AG04450 (cell line): ENCODE measurements at regions not wholly inside any gene's neighbourhood (a gene's known extent, or its start where the extent isn't known, plus 50 kb on each side); places are given as distances from the start of the nearest gene placed in this dataset.

Experiments used
- CTCF ChIA-PET: fragments of 300-600, 350-600 bp; formaldehyde crosslinking; extraction: SDS; loops from one replicate; lab custom pipeline; 2022; ENCODE audit warnings: antibody characterized with exemption, inconsistent platforms; lab: Charles Lee
- POLR2A ChIA-PET: fragments of 350-600 bp; formaldehyde crosslinking; extraction: SDS; loops from one replicate; lab custom pipeline; 2021; ENCODE audit warnings: antibody characterized with exemption, inconsistent platforms; lab: Yijun Ruan, JAX
- DNase-seq: peaks from one replicate; pipeline ENCODE4 v3.0.0-alpha.2; 2011; ENCODE audit warnings: low read depth, low spot score
- H3K27ac ChIP-seq: one replicate; pipeline ENCODE4 v1.5.1; 2012; ENCODE audit warnings: low read depth, low read length, control low read depth
- H3K27me3 ChIP-seq: one replicate; pipeline ENCODE4 v1.6.0; 2012; ENCODE audit warnings: low read length; ENCODE audit not compliant: control insufficient read depth, insufficient read depth
- H3K4me3 ChIP-seq: 2 replicates; pipeline ENCODE4 v1.5.1; 2011; ENCODE audit warnings: mild to moderate bottlenecking, low read depth, low read length, control low read depth
- H3K9me3 ChIP-seq: 2 replicates; pipeline ENCODE4 v1.5.1; 2012; ENCODE audit warnings: low read length; ENCODE audit not compliant: control insufficient read depth, insufficient read depth
- TF ChIP-seq, protein P1 (sequence below): IDR thresholded peaks from 2 replicates; pipeline ENCODE4 v1.5.1; 2011; ENCODE audit warnings: low read depth, low read length, control low read depth, inconsistent platforms

DNA sequence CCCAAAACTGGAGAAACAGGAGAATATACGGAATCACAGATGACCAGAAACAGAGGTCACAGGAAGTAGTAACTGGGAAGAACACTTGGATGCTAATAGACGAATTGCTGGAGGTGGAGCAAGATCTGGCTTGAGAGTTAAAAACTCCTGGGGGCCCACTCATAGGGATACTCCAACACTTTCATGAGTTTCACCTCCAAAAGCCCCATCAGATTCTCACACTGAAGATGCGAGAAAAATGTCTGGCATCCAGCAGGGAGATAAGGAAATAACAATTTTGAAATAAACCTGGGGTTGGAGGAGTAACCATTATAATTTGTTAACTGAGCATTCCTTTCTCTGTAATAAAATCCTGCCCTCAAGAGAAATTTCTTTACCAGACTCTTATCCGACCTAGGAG, 154.0 kb downstream of the ANXA2 start:
- TF ChIP-seq, protein P1, sequence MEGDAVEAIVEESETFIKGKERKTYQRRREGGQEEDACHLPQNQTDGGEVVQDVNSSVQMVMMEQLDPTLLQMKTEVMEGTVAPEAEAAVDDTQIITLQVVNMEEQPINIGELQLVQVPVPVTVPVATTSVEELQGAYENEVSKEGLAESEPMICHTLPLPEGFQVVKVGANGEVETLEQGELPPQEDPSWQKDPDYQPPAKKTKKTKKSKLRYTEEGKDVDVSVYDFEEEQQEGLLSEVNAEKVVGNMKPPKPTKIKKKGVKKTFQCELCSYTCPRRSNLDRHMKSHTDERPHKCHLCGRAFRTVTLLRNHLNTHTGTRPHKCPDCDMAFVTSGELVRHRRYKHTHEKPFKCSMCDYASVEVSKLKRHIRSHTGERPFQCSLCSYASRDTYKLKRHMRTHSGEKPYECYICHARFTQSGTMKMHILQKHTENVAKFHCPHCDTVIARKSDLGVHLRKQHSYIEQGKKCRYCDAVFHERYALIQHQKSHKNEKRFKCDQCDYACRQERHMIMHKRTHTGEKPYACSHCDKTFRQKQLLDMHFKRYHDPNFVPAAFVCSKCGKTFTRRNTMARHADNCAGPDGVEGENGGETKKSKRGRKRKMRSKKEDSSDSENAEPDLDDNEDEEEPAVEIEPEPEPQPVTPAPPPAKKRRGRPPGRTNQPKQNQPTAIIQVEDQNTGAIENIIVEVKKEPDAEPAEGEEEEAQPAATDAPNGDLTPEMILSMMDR, result no peak
- Histone ChIP-seq H3K27ac (no peak overlapping the region), H3K4me3 (no peak overlapping the region), H3K9me3 (no peaks in the 10 kb centered on the region), H3K27me3 (no peaks in the 10 kb centered on the region)
- POLR2A ChIA-PET, result no interaction called here
- DNase-seq, result no peak
- CTCF ChIA-PET, result no interaction called here

DNA sequence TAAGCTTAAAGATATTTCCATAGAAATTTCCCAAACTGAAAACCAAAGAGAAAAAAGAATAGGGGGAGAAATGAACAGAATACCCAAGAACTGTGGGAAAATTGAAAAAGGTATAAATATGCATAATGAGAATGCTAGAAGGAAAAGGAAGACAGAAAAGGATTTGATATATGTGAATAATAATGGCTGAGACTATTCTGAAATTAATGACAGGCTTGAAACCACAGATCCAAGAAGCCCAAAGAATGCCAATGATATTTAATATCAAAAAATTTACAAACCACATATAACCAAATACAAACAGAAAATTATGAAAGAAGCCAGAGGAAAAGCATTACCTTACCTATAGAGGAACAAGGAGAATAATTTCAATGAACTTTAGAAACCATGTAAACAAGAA, 153.0 kb downstream of the ANXA2 start:
- no peak for DNase-seq
- H3K27ac ChIP-seq, result no peak overlapping the region
- CTCF ChIA-PET, result no interaction called here
- H3K4me3 ChIP-seq, result no peak overlapping the region
- H3K9me3 ChIP-seq, result no peaks in the 10 kb centered on the region
- TF ChIP-seq, protein P1, result no peak
- POLR2A ChIA-PET, result no interaction called here
- H3K27me3 ChIP-seq, result no peaks in the 10 kb centered on the region

DNA sequence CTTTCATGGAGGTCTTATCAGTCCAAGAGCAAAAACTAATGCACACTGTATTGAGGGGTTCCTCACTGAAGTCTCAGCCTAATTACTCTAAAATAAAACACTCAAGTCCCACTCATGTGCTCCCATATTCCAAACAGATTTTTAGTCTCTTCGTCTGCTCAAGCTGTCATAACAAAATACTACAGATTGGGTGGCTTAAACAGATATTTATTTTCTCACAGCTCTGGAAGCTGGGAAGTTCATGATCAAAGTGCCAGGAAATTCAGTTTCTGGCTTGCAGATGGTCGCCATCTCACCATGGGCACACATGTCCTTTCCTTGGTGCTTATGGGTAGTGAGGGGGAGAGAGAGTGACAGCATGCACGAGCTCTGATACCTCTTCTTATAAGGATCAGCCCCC, 147.5 kb downstream of the ANXA2 start:
- H3K9me3 ChIP-seq, result no peaks in the 10 kb centered on the region
- POLR2A ChIA-PET, result no interaction called here

DNA sequence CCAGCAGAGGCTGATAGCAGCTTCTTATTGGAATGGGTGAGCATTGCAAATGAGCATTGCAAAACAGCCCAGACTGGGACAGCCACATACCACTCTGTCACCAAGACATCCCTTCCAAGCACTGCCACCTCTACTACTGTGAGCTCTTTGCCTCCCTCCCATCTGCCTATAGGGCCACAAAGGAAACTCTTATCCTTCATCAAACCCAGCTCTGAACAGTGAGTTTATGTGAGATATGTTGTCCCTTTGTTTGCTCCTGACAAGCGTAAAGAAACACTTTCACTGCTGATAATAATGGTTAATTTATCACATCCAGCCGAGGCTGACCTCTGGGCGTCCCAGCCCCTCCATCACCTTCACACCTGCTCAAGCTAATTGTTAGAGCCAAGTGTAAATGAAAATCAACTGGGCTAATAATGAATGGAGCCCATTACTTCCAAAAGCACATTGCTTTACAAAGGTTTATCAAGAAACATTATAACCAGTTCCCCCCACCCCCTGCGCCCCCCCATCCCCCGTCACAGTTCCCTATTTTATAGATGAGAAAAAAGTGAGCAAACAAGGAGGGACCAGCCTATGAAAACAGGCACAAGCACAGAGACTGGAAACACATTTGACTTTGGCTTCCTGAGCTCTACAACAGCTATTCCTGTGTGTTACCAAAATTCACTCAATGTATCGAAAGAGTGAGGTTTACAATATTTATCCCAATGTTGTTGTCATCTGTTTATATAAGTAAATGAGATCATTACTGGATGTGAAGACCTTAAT, 146.3 kb downstream of the ANXA2 start:
- POLR2A ChIA-PET, result no interaction called here
- H3K4me3 ChIP-seq, result no peak overlapping the region
- no peaks in the 10 kb centered on the region for H3K9me3 ChIP-seq
- TF ChIP-seq, protein P1, result no peak
- H3K27ac ChIP-seq, result no peak overlapping the region
- H3K27me3 ChIP-seq, result peaks cover 5% of the 10 kb centered on the region
- CTCF ChIA-PET, result no interaction called here
- no peak for DNase-seq

More for the DNA sequence above, 147.5 kb downstream of the ANXA2 start:
- Histone ChIP-seq H3K27ac (no peak overlapping the region), H3K4me3 (no peak overlapping the region), H3K27me3 (peaks cover 5% of the 10 kb centered on the region)
- TF ChIP-seq, protein P1, result no peak
- CTCF ChIA-PET, result no interaction called here
- DNase-seq, result no peak

DNA sequence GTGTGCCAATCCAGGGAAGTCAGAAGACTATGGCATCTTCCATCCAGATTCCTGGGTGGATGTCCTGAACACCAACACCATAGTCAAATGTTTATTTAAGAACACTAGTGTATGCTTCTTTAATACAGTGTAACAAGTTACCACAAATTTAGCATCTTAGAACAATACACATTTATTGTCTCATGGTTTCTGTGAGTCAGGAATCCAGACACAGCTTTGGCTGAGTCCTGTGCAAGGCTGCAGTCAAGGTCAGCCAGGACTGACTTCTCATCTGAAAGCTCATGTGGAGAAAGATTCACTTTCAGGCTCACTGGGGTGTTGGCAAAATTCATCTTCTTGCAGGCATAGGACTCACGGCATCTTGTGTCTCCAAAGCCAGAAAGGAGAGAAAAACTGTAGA, 143.4 kb downstream of the ANXA2 start:
- Histone ChIP-seq H3K9me3 (no peaks in the 10 kb centered on the region), H3K4me3 (no peak overlapping the region), H3K27me3 (peaks cover 5% of the 10 kb centered on the region), H3K27ac (no peak overlapping the region)
- CTCF ChIA-PET, result no interaction called here
- TF ChIP-seq, protein P1, result no peak
- no peak for DNase-seq
- POLR2A ChIA-PET, result no interaction called here
